Nucleus accumbens (tissue), 56 donors: ENCODE measurements at regions not wholly inside any gene's neighbourhood (a gene's known extent, or its start where the extent isn't known, plus 50 kb on each side); places are given as distances from the start of the nearest gene placed in this dataset.

Source experiments
- DNase-seq, 56 donors: peaks; one replicate each; lab custom pipeline; 2025; lab: John Stamatoyannopoulos, UW

DNA sequence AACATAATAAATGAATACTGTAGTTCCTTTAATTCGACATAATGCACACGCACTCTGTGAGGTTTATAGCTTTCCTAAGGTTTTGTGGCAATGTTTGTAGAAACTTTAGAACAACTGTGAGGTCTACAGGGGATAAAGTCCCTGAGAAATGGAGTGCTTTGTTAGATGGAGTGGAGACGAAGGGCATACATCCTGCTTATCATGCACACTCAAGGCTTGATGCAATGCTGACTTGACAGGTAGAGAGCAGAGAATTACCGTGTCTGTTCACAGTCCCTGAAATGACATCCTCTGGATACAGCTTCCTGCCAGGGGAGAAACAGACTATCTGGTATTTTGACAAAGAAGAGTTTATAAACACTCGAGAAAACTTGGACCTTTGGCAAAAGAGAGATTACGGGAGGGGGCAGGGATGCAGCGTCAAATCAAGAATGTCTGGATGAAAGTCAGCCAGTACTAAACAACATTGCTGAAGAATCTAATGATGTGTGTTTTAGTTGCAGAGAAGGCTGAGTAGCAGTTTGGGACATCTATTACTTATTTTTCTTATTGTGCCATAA is 766.9 kb upstream of the ZEB2 start:
- DNase-seq, result no peak

DNA sequence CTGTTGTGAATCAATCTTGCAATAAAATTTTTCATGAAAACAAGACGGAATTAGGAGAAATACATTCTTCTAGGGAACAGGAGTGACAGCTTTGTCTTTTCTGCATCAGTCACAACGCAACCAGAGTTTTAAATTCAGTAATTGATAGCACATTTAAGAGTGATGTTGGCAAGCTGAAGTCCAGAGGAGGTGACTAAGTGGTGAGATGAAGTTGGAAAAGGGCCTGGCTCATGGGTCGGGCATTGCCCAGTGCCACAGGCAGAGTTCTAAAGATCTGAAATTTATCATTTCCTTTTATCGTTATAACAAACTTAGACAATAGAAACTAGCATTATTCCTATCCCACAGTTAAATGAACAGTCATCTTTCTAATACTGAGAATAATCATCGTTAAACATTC is 764.6 kb upstream of the ZEB2 start:
- no peak for DNase-seq

DNA sequence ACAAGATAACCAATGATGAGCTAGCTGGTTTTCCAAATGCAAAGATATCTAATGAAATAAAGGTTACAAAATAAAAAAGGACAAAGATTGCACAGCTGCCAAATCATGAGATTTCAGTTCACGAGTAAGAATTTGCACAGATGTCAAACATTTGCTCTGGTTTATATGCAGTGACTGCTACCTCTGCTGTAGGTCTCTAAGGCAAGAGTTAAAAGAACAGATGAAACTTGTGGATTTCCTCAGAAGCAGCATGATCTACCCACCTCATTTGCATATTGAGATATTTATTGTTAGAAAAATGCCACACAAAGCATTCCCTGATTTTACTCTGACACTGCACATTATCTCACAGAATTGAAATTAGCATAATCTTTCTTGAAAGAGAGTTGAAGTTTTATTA is 763.2 kb upstream of the ZEB2 start:
- no peak for DNase-seq

DNA sequence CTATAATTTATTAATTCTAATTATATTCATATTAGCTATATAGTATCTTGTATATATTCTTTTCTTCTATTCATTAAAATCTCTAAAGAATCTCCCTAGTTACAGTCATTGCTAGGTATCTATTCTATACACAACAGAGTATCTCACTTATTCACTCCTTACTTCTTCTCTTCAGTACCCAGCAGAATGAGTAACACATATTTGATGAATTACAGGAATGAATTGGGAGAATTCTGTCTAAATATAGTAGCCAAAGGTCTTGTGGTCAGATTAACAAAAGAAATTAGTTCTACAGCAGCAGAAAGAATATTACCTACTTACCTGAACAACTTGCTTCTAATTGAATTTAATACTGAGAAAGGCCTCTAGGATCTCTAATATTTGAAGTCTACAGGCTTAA is 758.0 kb upstream of the ZEB2 start:
- DNase-seq, result no peak

DNA sequence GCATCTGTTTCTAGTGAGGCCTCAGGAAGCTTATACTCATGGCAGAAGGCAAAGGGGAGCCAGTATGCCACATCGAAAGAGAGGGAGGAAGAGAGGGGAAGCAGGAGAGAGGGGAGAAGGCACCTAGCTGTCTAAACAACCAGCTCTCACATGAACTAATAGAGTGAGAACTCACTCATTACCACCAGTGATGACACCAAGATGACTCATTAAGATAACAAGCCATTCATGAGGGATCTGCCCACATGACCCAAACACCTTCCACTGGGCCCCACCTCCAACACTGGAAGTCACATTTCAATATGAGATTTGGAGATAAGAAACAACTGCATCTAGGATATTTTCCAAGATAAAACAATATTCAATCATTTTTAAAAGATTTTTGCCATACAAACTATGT is 753.9 kb upstream of the ZEB2 start:
- DNase-seq, result no peak

DNA sequence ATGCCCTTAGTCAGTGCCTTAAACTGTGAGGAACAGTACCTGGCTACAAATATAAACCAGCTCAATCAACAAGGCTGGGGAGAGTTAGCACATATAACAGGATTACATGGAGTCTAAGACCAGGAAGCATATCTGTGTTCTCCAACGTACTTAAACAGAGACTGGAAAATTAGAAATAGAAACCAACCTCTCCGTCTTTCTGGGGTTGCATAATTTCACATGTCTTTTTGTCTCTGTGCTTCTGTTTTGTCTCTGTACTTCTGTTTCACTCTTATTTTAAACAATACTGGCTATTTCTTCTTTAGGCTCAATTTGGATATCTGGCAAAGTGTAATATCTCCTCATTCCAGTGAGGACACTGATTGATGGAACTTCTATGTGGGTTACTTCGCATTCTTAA is 749.0 kb upstream of the ZEB2 start:
- DNase-seq, result no peak

DNA sequence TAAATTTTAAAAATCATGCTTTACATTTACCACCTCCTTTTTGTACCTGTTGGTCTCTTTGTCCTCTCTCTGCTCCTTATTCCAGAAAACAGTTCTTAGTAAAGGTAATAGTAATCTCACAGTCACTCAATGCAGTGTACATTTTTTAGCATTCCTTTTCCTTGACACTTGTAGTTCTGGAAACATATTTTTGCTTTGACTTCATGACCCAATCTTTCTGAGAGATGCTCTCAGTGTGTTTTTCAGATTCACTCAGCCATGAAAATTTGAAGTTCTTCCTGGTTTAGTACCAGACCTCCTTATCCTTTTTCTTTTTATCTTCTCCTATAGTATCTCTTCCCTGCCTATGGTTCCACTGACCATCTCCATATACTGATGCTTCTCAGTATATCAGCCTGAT is 747.5 kb upstream of the ZEB2 start:
- DNase-seq, result no peak

DNA sequence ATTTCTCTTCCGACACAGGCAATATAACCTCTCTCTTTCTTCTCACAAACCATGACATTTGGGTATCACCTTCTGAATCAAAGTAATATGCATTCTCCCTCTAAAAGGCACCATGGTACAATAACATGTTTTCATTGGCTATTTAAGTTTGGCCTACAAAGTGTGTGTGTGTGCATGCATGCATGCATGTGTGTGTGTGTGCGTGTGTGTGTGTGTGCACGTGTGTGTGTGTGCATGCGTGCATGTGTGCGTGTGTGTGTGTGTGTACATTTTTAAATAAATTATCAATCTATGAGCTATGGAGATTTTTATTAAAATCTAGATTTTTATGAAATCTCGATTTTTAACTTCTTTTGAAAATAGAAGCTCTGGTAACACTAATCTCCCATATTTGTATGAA is 745.3 kb upstream of the ZEB2 start:
- DNase-seq, result no peak

DNA sequence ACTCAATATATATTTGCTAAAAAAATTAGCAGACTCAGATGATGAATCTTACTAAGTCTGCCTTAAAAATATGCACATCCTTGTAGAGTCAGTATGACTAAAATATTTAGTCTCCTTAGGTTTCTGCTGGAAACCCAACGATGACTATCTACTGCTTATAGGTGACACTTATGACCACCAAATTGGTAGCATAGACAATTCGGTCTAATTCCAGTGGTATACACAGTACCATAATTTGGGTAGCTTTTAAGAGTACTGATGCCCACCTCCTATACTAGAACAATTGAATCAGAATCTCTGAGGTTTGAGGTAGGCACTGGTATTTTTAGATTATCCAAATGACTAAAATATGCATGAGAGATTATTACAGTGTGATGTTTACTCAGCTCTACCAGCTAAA is 740.8 kb upstream of the ZEB2 start:
- DNase-seq, result no peak

DNA sequence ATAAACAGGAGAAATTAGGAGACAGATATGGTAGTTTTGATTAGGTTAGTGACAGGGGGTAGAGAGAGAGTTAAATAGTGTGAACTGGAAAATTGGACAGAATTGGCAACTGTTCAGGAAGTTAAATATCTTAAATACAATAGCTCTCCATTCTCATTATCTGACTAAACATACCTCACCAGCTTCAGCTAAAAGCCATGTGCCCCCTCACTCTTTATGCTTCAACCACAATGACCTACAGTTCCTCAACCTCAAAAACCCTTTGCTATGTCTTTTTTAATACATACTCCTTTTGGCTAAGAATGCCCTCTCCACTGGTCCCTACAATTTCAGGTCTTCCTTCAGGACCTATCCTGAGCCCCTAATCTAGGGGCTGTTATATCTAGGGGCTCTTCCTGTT is 740.2 kb upstream of the ZEB2 start:
- no peak for DNase-seq

DNA sequence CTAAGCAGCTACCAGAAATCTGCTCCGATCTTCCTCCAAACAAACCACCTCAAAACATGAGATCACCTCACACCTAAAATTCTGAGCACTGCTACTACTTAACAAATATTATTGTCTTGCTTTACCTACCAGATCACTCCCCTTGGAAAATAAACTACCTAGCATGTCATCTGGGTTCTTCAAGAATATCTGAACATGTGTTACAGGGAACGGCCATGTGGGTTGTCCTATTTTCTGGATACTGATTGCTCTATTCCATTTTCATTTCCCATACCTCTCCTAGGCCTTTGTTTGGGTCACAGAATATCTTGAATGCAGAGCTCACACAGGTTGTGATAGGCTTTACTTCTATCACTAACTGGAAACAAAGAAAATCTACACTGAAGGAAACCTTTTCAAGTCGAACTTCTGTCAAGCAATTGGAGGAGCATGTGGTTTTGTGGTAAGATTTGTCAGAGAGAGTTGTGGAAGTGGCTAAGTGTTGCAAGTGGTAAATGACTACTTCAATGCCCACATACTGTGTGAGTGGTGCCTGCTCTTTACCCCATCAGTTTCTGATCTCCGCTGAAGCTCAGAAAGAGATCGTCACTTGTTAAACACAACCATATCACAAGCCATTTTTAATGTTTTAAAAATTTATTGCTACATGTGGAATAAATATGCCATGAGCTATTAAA is 739.1 kb upstream of the ZEB2 start:
- DNase-seq, result no peak

DNA sequence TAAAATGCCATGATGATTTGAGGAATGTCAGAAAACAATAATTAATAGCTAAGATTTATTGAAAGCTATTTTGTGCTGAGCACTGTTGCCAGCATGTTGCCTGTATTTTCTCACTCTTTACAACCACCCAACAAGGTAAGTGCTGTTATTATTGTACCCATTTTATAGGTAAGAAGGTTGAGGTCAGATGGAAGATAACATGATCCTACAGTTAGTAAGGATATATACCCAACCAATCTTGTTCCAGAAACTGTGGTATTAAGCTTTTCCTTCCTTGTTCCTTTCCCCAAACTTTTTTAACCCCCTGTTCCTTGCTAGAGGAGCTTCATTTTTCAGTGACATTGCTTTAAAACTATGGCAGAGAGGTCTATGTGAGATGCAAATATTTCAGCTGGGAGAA is 738.0 kb upstream of the ZEB2 start:
- DNase-seq, result no peak

DNA sequence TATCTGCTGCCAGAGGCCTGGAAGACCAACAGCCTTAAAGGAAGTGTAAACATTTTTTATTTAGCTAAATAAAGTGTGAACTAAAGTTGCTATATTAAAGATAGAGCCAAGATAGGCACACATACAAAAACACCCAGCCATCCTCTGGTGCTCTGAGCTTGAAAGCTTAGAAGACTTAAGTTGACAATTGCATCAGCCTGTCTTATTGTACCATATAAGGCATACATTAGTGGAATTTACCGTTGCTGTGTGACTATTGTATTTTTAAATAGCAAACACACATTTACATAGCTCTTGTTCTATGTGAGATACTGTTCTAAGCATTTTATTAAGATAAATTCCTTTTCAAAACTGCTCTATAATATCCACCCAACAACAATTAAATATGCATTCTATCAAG is 736.6 kb upstream of the ZEB2 start:
- DNase-seq, result no peak

DNA sequence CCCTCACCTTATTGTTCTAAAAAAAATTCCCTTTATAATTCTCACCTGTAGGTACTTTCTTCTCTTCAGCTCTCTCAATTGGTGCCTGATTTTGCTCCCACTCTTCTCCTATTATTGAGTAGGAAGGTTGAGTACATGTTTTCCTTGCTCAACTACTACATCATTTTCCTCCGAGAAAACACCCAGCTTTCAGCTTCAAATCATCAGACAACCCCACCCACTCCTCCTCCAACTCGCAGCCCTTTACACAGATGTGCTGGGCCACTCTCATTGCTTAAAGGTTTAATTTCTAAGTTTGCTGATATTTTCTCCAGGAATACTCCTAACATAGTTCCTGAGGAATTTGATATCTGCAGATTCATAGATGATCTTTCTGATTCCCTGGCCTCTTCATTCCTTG is 734.4 kb upstream of the ZEB2 start:
- peak in 3 of 56 donors; percentile 1 to 6 (median 2) for DNase-seq

DNA sequence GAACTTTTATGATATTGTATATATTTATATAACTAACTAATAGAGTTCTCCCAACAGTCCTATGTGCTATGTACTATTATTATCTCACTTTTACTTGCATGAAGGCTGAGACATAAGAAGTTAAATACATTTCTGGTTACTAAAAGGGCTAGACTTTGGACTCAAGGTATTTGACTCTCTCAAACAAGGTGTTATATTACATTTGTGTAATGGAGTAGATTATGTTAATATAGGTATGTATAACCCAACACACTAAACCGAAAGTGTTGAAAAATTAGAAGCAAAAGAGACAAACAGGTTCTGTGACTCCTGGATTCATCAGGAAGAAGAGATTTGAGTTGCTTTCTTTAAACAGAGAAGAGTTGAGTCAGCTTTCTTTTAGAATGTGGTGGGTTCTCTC is 733.6 kb upstream of the ZEB2 start:
- DNase-seq, result no peak

DNA sequence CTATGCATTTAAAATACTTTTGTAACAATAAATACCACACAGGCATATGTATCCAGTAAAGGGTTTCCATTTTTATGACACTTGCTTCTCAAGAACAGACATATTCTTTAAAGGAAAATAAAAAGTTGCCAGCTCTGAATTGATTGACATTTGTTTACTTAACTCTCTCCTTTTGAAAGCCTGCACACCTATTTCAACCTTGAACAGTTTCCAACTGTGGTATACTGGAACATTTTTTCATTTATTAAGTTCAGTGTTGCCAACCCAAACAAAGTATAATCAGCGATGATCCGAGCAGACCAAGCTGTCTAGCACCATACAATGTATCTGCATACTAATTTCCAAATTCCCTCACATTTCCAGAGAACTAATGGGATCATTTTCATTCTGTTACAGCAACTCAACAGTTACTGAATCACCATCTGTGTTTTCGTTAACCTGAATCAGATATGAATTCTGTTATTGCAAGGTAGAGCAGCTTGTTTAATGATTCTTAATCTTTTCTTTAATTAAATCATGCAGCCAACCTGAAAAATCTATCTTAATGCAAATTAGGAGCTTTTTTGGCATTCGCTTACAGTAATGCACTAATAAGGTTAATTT is 725.5 kb upstream of the ZEB2 start:
- no peak for DNase-seq

DNA sequence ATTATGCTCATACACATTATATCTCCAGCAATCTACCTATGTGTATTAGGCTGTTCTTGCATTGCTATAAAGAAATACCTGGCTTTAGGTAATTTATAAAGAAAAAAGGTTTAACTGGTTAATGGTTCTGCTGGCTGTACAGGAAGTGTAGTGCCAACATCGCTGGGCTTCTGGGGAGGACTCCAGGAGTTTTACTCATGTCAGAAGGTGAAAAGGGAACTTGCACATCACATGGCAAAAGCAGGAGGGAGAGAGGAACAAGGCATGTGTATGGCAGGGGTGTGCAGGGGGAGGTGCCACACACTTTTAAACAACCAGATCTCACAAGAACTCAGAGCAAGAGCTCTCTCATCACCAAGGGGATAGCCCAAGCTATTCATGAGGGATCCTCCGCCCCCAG is 715.4 kb upstream of the ZEB2 start:
- DNase-seq, result no peak

DNA sequence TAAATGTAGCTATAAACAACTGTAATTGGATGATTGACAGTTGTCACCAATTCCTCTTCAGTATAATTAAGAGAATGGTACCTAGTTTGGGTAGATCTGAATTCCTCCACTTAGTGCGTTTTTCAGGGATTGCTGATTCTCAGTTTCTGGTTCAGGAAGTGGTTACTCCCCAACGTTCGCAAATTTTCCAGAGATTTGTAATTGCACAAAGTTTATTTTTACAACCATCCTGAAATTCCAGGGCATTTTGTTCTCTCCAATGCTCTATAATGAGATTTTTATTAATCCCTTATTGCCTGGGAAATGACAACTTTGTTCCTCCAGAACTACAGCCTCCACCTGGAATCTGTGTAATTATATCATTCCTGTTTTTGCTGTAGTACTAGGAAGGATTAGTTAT is 710.6 kb upstream of the ZEB2 start:
- no peak for DNase-seq

DNA sequence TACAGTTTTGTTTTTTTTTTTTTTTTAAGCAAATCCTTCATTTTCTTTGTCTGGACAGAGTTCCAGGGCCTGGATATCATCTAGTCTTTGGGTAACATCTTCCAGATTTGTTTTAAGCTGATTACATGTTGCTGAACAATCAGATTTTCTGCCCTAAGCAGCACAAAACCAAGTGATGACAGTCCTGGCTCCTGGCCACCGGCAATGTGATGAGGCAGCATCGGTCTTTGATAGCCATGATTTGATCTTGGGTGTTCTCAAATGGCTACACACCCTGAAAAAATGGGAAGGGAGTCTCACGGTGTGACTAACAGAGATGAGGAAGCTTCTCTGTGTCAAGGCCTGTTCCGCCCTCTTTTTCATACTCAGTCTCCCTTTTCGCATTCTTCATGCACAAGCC is 708.6 kb upstream of the ZEB2 start:
- no peak for DNase-seq

DNA sequence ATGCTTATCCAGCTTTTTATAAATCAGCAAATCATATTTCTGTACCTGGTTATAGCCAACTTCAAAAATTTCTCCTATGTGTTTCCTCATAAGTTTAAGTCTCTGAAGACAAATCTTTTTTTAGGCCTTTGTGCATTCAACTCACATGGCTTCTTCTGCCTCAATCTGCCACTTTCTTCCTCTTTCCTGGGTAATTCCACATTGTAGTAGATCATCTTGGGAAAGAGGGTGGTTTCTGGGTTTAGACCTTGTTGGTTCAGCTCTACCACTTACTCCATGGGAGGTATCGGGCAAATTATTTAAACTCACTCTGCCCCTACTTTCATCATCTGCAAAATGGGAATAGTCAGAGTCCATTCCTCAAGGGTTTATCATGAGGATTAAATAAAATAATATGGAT is 707.0 kb upstream of the ZEB2 start:
- DNase-seq, result no peak

DNA sequence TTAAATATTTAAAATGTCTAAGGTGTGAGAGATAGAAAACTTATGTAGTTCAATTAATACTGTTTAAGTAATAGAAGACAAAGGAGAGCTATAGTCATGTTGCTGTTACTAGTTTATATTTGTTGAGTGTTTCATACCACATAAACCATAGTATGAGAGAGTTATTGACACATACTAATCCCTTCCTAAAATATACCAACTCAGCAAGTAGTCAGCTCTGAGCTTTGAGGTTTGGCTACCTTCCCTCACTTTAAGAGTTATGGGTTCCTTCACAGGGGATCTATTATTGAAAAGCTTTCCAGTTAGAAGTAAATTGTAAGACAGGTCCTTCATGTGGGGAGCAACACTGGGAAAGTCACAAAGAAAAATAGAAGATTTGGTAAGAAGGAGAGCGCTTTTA is 701.6 kb upstream of the ZEB2 start:
- no peak for DNase-seq

DNA sequence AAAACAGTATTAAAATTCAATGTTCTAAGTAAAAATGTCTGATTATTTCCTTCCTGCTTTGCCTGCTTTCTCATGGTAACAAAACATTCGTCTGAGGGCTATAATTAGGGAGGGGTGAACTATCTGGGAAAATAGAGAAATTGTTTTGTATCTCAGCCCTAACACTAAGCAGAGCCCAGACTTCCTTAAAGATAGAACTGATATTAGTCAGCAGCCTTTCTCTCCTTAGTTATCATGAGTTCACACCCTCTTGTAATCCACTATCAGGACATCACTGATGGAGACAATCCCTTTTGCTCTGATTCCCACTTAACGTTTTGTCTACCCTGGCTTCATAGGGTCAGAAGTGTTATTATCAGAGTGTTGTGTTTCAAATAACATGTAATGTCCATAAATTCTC is 701.1 kb upstream of the ZEB2 start:
- DNase-seq, result no peak

DNA sequence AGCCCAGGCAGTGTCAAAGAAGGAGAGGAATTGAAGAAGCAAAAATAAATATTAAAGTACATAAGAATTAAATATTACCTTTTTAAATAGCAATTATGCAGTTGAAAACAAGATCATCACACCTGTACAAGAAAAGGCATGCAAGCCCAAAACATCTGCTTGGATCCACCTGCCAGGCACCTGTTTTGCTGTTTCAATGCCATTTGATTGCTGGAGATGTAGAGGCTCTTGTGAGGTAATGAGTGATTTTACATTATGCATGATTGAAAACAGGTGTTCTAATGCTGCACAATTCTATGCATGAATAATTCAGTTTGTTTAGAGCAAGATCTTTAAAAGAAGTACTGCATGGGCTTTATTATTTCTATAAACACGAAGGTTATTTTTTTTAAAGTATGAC is 700.6 kb upstream of the ZEB2 start:
- DNase-seq, result no peak
